HepG2 (cell line): ENCODE measurements at regions not wholly inside any gene's neighbourhood (a gene's known extent, or its start where the extent isn't known, plus 50 kb on each side); places are given as distances from the start of the nearest gene placed in this dataset.

Experiments used
- ATAC-seq: fragments of 200-7000 bp; cut with Tn5 transposase; 3 replicates; pipeline ENCODE4 v1.9.1; 2020; ENCODE audit warnings: mild to moderate bottlenecking, moderate library complexity
- BruUV-seq: library from RNA; stranded (reverse); fragments of 400-500 nt; replicated peaks from 2 replicates; lab custom pipeline; 2021; lab: Mats Ljungman, UMichigan
- CTCF ChIA-PET: fragments of 300-600 bp; formaldehyde crosslinking; extraction: SDS; loops from one replicate; lab custom pipeline; 2021; ENCODE audit warnings: low total read pairs, inconsistent platforms, low intra/inter-chr PET ratio; lab: Yijun Ruan, JAX
- POLR2A ChIA-PET: fragments of 350-600 bp; sonication (Branson Sonifier 250); formaldehyde crosslinking; loops from one replicate; lab custom pipeline; 2020; ENCODE audit warnings: antibody characterized with exemption, inconsistent platforms; lab: Yijun Ruan, JAX
- DNase-seq: peaks from one replicate; pipeline ENCODE4 v3.0.0-alpha.2; 2015; ENCODE audit warnings: low spot score
- FAIRE-seq: peaks from 3 replicates; lab custom pipeline; 2011; peaks lifted over from hg19 to GRCh38; lab: Jason Lieb, UNC
- H2AFZ ChIP-seq: one replicate; pipeline ENCODE4 v1.6.1; 2011; ENCODE audit warnings: low read length, inconsistent platforms
- H3K27ac ChIP-seq: fragments of 300-600 bp; 3 replicates; pipeline ENCODE4 v1.8.0; 2011; ENCODE audit warnings: mixed run types, mild to moderate bottlenecking, mixed read lengths, low read length, inconsistent platforms; ENCODE audit not compliant: insufficient read depth; ENCODE audit errors: extremely low read length
- H3K27me3 ChIP-seq, 2 experiments: fragments of 200-600 bp in 1 of 2; 2 replicates in 1 of 2; 3 replicates in 1 of 2; pipeline versions ENCODE4 v1.6.0 to v1.8.0; 2011; ENCODE audit warnings: low read length in 2 of 2, mild to moderate bottlenecking in 2 of 2, moderate library complexity in 2 of 2, inconsistent platforms in 1 of 2; ENCODE audit not compliant: insufficient read depth in 2 of 2, control insufficient read depth in 1 of 2
- H3K36me3 ChIP-seq, 2 experiments: fragments of 200-600 bp in 1 of 2; replicated peaks in 1 of 2; 2 replicates in 1 of 2; 3 replicates in 1 of 2; pipeline versions ENCODE4 v1.5.1 to v1.8.0; 2011; ENCODE audit warnings: low read length in 2 of 2, inconsistent platforms in 1 of 2; ENCODE audit not compliant: insufficient read depth in 2 of 2, control insufficient read depth in 1 of 2
- H3K4me1 ChIP-seq: 2 replicates; pipeline ENCODE4 v1.5.1; 2012; ENCODE audit warnings: low read length, inconsistent platforms; ENCODE audit not compliant: insufficient read depth
- H3K4me2 ChIP-seq: 2 replicates; pipeline ENCODE4 v1.6.0; 2011; ENCODE audit warnings: low read depth, low read length, inconsistent platforms
- H3K4me3 ChIP-seq, 3 experiments: fragments of 200-600 bp in 1 of 3; sonication (generic), shearing (Covaris generic) in 1 of 3; replicated peaks in 1 of 3; 2 replicates each; pipeline ENCODE4 v1.5.1; 2011 to 2016; ENCODE audit warnings: low read length in 3 of 3, inconsistent platforms in 2 of 3, low read depth in 2 of 3, mild to moderate bottlenecking in 2 of 3, control low read depth in 1 of 3, mixed read lengths in 1 of 3; ENCODE audit not compliant: insufficient read depth in 1 of 3
- H3K79me2 ChIP-seq: one replicate; pipeline ENCODE4 v1.6.1; 2011; ENCODE audit warnings: low read length, inconsistent platforms; ENCODE audit not compliant: insufficient read depth
- H3K9ac ChIP-seq: 2 replicates; pipeline ENCODE4 v1.6.0; 2011; ENCODE audit warnings: mild to moderate bottlenecking, low read depth, low read length, inconsistent platforms; ENCODE audit not compliant: insufficient read depth
- H3K9me3 ChIP-seq: 2 replicates; pipeline ENCODE4 v1.5.1; 2012; ENCODE audit warnings: mild to moderate bottlenecking, low read length
- H4K20me1 ChIP-seq: 2 replicates; pipeline ENCODE4 v1.6.0; 2011; ENCODE audit warnings: inconsistent platforms, mild to moderate bottlenecking, low read length, moderate library complexity; ENCODE audit not compliant: insufficient read depth
- CEBPG ChIP-seq: IDR thresholded peaks from 2 replicates; pipeline ENCODE4 v1.6.1; 2016
- EEA1 ChIP-seq: sonication (generic); formaldehyde crosslinking; IDR thresholded peaks from 2 replicates; pipeline ENCODE4 v1.5.1; 2020; ENCODE audit warnings: mild to moderate bottlenecking, missing genetic modification reagents, borderline replicate concordance
- MYNN ChIP-seq: sonication (generic); formaldehyde crosslinking; IDR thresholded peaks from 2 replicates; pipeline ENCODE4 v1.4.0; 2020; ENCODE audit warnings: mild to moderate bottlenecking, low read depth, missing genetic modification reagents
- SMC3 ChIP-seq: IDR thresholded peaks from 2 replicates; pipeline ENCODE4 v1.6.1; 2011; ENCODE audit warnings: low read length, improper control_type of control experiment
- STAG1 ChIP-seq: sonication (generic); formaldehyde crosslinking; IDR thresholded peaks from 2 replicates; pipeline ENCODE4 v1.4.0; 2020; ENCODE audit warnings: missing genetic modification reagents
- ZNF577 ChIP-seq: sonication (generic); formaldehyde crosslinking; IDR thresholded peaks from 2 replicates; pipeline ENCODE4 v1.4.0; 2020; ENCODE audit warnings: mild to moderate bottlenecking, low read depth, missing genetic modification reagents, borderline replicate concordance
- ZNF629 ChIP-seq: sonication (generic); formaldehyde crosslinking; conservative IDR thresholded peaks from 2 replicates; pipeline ENCODE4 v1.5.0; 2020; ENCODE audit warnings: missing genetic modification reagents
- ZSCAN5A ChIP-seq: sonication (generic); formaldehyde crosslinking; IDR thresholded peaks from 2 replicates; pipeline ENCODE4 v1.8.0; 2022; ENCODE audit warnings: mild to moderate bottlenecking, missing genetic modification reagents, borderline replicate concordance
- WGBS: methylation state at CpG from one replicate; pipeline ENCODE4 v1.1.6; 2017; ENCODE audit warnings: low lambda C conversion rate; 5-methylcytosine and 5-hydroxymethylcytosine counted together
- in situ Hi-C: cut with HindIII; loops from 2 replicates; pipeline ENCODE4 v1.10.0; 2017; ENCODE audit warnings: low pct_unique_long_range_greater_than_20kb; ENCODE audit not compliant: extremely low pct_ligation_motif_present
- intact Hi-C: fragments of 100-400 bp; cut with micrococcal nuclease; formaldehyde crosslinking; loops from one replicate; pipeline ENCODE4 v1.10.0; 2022; ENCODE audit not compliant: unreplicated experiment
- TF ChIP-seq, protein P1 (sequence below): sonication (generic); formaldehyde crosslinking; IDR thresholded peaks from 2 replicates; pipeline ENCODE4 v1.5.0; 2020; ENCODE audit warnings: mild to moderate bottlenecking, missing genetic modification reagents, borderline replicate concordance
- TF ChIP-seq, protein P2 (sequence below): sonication (generic); formaldehyde crosslinking; IDR thresholded peaks from 2 replicates; pipeline ENCODE4 v1.9.0; 2021; ENCODE audit warnings: missing genetic modification reagents, borderline replicate concordance
- TF ChIP-seq, protein P3 (sequence below): sonication (generic); formaldehyde crosslinking; IDR thresholded peaks from 2 replicates; pipeline ENCODE4 v1.5.0; 2020; ENCODE audit warnings: mild to moderate bottlenecking, missing genetic modification reagents, moderate library complexity

DNA sequence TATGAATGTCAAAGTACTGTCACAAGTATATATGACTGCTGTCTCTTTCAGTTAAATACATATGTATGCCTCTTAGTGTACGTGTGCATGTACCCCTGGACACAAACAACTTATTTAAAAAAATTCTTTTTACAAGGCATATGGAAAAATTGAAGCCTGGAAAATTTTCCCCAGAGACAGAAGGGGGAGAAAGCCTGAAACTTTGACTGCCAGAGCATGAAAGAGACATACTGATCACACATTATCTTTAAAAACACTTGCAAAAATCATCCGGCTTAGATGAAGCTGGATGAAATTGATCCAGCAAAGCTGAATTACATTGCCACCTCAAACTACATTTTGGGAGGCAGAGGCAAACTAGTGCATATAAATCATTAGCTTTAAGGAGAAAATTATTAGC is 88.0 kb upstream of the NFIB start (continued):
- TF ChIP-seq MYNN (CRISPR knock-in tag) = no peak

GRCh38 chr9:14400658-14400995 is 86.7 kb upstream of the NFIB start:
- CTCF ChIA-PET = interaction anchor here (1.3 kb wide), 1 partner anchor 973 kb away, joined by 5 read pairs; no protein-coding TSS in a partner anchor
- DNase-seq (peak; percentile 35), FAIRE-seq (no peak), ATAC-seq (peak; percentile 61)
- in situ Hi-C loops = no loop called here
- Histone ChIP-seq H4K20me1 (no peaks in the 10 kb centered on the region), H3K27me3 (no peaks in the 10 kb centered on the region; a peak in 1 of 5 replicates), H3K4me2 (no peak overlapping the region), H3K9me3 (no peaks in the 10 kb centered on the region), H3K79me2 (no peaks in the 10 kb centered on the region), H3K27ac (no peak overlapping the region), H3K4me3 (no peak overlapping the region), H2AFZ (no peak overlapping the region), H3K4me1 (no peaks in the 10 kb centered on the region), H3K9ac (no peak overlapping the region), H3K36me3 (no peaks in the 10 kb centered on the region)
- BruUV-seq = no TSS peak
- intact Hi-C loops = loop anchor here (2.0 kb wide), 1 partner anchor 1048 kb away; no protein-coding TSS in a partner anchor
- TF ChIP-seq, protein P1, sequence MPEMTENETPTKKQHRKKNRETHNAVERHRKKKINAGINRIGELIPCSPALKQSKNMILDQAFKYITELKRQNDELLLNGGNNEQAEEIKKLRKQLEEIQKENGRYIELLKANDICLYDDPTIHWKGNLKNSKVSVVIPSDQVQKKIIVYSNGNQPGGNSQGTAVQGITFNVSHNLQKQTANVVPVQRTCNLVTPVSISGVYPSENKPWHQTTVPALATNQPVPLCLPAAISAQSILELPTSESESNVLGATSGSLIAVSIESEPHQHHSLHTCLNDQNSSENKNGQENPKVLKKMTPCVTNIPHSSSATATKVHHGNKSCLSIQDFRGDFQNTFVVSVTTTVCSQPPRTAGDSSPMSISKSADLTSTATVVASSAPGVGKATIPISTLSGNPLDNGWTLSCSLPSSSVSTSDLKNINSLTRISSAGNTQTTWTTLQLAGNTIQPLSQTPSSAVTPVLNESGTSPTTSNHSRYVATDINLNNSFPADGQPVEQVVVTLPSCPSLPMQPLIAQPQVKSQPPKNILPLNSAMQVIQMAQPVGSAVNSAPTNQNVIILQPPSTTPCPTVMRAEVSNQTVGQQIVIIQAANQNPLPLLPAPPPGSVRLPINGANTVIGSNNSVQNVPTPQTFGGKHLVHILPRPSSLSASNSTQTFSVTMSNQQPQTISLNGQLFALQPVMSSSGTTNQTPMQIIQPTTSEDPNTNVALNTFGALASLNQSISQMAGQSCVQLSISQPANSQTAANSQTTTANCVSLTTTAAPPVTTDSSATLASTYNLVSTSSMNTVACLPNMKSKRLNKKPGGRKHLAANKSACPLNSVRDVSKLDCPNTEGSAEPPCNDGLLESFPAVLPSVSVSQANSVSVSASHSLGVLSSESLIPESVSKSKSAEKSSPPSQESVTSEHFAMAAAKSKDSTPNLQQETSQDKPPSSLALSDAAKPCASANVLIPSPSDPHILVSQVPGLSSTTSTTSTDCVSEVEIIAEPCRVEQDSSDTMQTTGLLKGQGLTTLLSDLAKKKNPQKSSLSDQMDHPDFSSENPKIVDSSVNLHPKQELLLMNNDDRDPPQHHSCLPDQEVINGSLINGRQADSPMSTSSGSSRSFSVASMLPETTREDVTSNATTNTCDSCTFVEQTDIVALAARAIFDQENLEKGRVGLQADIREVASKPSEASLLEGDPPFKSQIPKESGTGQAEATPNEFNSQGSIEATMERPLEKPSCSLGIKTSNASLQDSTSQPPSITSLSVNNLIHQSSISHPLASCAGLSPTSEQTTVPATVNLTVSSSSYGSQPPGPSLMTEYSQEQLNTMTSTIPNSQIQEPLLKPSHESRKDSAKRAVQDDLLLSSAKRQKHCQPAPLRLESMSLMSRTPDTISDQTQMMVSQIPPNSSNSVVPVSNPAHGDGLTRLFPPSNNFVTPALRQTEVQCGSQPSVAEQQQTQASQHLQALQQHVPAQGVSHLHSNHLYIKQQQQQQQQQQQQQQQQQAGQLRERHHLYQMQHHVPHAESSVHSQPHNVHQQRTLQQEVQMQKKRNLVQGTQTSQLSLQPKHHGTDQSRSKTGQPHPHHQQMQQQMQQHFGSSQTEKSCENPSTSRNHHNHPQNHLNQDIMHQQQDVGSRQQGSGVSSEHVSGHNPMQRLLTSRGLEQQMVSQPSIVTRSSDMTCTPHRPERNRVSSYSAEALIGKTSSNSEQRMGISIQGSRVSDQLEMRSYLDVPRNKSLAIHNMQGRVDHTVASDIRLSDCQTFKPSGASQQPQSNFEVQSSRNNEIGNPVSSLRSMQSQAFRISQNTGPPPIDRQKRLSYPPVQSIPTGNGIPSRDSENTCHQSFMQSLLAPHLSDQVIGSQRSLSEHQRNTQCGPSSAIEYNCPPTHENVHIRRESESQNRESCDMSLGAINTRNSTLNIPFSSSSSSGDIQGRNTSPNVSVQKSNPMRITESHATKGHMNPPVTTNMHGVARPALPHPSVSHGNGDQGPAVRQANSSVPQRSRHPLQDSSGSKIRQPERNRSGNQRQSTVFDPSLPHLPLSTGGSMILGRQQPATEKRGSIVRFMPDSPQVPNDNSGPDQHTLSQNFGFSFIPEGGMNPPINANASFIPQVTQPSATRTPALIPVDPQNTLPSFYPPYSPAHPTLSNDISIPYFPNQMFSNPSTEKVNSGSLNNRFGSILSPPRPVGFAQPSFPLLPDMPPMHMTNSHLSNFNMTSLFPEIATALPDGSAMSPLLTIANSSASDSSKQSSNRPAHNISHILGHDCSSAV (CRISPR knock-in tag) = no peak
- TF ChIP-seq CEBPG (CRISPR knock-in tag) = peak; percentile 37; the same call in 1 of the 2 replicates
- TF ChIP-seq, protein P2, sequence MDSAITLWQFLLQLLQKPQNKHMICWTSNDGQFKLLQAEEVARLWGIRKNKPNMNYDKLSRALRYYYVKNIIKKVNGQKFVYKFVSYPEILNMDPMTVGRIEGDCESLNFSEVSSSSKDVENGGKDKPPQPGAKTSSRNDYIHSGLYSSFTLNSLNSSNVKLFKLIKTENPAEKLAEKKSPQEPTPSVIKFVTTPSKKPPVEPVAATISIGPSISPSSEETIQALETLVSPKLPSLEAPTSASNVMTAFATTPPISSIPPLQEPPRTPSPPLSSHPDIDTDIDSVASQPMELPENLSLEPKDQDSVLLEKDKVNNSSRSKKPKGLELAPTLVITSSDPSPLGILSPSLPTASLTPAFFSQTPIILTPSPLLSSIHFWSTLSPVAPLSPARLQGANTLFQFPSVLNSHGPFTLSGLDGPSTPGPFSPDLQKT = no peak
- no peak for TF ChIP-seq EEA1 (CRISPR knock-in tag)
- TF ChIP-seq ZNF629 (CRISPR knock-in tag) = no peak
- TF ChIP-seq, protein P3, sequence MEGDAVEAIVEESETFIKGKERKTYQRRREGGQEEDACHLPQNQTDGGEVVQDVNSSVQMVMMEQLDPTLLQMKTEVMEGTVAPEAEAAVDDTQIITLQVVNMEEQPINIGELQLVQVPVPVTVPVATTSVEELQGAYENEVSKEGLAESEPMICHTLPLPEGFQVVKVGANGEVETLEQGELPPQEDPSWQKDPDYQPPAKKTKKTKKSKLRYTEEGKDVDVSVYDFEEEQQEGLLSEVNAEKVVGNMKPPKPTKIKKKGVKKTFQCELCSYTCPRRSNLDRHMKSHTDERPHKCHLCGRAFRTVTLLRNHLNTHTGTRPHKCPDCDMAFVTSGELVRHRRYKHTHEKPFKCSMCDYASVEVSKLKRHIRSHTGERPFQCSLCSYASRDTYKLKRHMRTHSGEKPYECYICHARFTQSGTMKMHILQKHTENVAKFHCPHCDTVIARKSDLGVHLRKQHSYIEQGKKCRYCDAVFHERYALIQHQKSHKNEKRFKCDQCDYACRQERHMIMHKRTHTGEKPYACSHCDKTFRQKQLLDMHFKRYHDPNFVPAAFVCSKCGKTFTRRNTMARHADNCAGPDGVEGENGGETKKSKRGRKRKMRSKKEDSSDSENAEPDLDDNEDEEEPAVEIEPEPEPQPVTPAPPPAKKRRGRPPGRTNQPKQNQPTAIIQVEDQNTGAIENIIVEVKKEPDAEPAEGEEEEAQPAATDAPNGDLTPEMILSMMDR (CRISPR knock-in tag) = peak; percentile 47
- TF ChIP-seq ZSCAN5A = no peak
- peak; percentile 72 for TF ChIP-seq STAG1 (CRISPR knock-in tag)
- TF ChIP-seq ZNF577 (CRISPR knock-in tag) = no peak
- peak; percentile 46; the same call in 1 of the 2 replicates for TF ChIP-seq SMC3
- 27% methylated on average over 6 of the region's 6 CpGs for WGBS
- POLR2A ChIA-PET = no interaction called here
